ENCODE measurements at regions not wholly inside any gene's neighbourhood (a gene's known extent, or its start where the extent isn't known, plus 50 kb on each side); places are given as distances from the start of the nearest gene placed in this dataset.
A peak's percentile ranks its signal among the peaks of the same experiment; 100 is the strongest.

- DNase-seq (ENCODE audit: low spot score): no peak
Measured at GRCh38 chr4:77367638-77368037, 210.6 kb downstream of the CCNG2 start.

GRCh38 chr4:77372375-77372774 lies 215.4 kb downstream of the CCNG2 start:
- no peak for DNase-seq (ENCODE audit: low spot score)

- no peak for DNase-seq (ENCODE audit: low spot score)
Measured at GRCh38 chr4:77375866-77376607, 219.0 kb downstream of the CCNG2 start.

GRCh38 chr4:77376788-77377460 lies 219.9 kb downstream of the CCNG2 start:
- no peak for DNase-seq (ENCODE audit: low spot score)

GRCh38 chr4:77384094-77384493 lies 221.5 kb upstream of the CXCL13 start:
- DNase-seq (ENCODE audit: low spot score): no peak

- peak; percentile 62 for DNase-seq (ENCODE audit: low spot score)
Measured at GRCh38 chr4:77385124-77385969, 220.3 kb upstream of the CXCL13 start.

GRCh38 chr4:77393996-77394395 lies 211.6 kb upstream of the CXCL13 start:
- DNase-seq (ENCODE audit: low spot score): no peak

GRCh38 chr4:77395481-77395880 lies 210.1 kb upstream of the CXCL13 start:
- no peak for DNase-seq (ENCODE audit: low spot score)

- DNase-seq (ENCODE audit: low spot score): no peak
Measured at GRCh38 chr4:77398256-77398655, 207.4 kb upstream of the CXCL13 start.

- no peak for DNase-seq (ENCODE audit: low spot score)
Measured at GRCh38 chr4:77399831-77400230, 205.8 kb upstream of the CXCL13 start.

GRCh38 chr4:77413766-77414165 lies 191.9 kb upstream of the CXCL13 start:
- no peak for DNase-seq (ENCODE audit: low spot score)

GRCh38 chr4:77415689-77416088 lies 189.9 kb upstream of the CXCL13 start:
- no peak for DNase-seq (ENCODE audit: low spot score)

- DNase-seq (ENCODE audit: low spot score): no peak
Measured at GRCh38 chr4:77418333-77418732, 187.3 kb upstream of the CXCL13 start.

GRCh38 chr4:77430847-77431246 lies 174.8 kb upstream of the CXCL13 start:
- DNase-seq (ENCODE audit: low spot score): no peak

- no peak for DNase-seq (ENCODE audit: low spot score)
Measured at GRCh38 chr4:77431546-77431945, 174.1 kb upstream of the CXCL13 start.

- DNase-seq (ENCODE audit: low spot score): no peak
Measured at GRCh38 chr4:77432717-77433417, 172.8 kb upstream of the CXCL13 start.

GRCh38 chr4:77433418-77433733 lies 172.2 kb upstream of the CXCL13 start:
- DNase-seq (ENCODE audit: low spot score): peak; percentile 18

- no peak for DNase-seq (ENCODE audit: low spot score)
Measured at GRCh38 chr4:77434299-77435092, 171.1 kb upstream of the CXCL13 start.

- DNase-seq (ENCODE audit: low spot score): no peak
Measured at GRCh38 chr4:77437079-77437478, 168.5 kb upstream of the CXCL13 start.

GRCh38 chr4:77438549-77438948 lies 167.1 kb upstream of the CXCL13 start:
- DNase-seq (ENCODE audit: low spot score): no peak

GRCh38 chr4:77443941-77444340 lies 161.7 kb upstream of the CXCL13 start:
- DNase-seq (ENCODE audit: low spot score): no peak

- DNase-seq (ENCODE audit: low spot score): no peak
Measured at GRCh38 chr4:77445823-77446222, 159.8 kb upstream of the CXCL13 start.
